HT-29 (cell line): ENCODE measurements at regions not wholly inside any gene's neighbourhood (a gene's known extent, or its start where the extent isn't known, plus 50 kb on each side); places are given as distances from the start of the nearest gene placed in this dataset.
"Not testable (repeated sequence)": the region's sequence is repeated elsewhere in the genome, so short reads cannot be mapped to it uniquely, and the experiment has no call there.

ENCODE experiments used
- DNase-seq: peaks from one replicate; pipeline ENCODE4 v3.0.0-alpha.2; 2015; ENCODE audit warnings: low spot score

GRCh38 chr4:138509346-138509745 is 267.2 kb upstream of the SLC7A11 start:
- no peak for DNase-seq

- no peak for DNase-seq
These were observed 265.4 kb upstream of the SLC7A11 start for GRCh38 chr4:138507522-138507921.

- no peak for DNase-seq
These were observed 259.5 kb upstream of the SLC7A11 start for GRCh38 chr4:138501614-138502013.

GRCh38 chr4:138500869-138501268 is 258.7 kb upstream of the SLC7A11 start:
- DNase-seq, result no peak

- no peak for DNase-seq
These were observed 257.5 kb upstream of the SLC7A11 start for GRCh38 chr4:138499627-138500026.

GRCh38 chr4:138494931-138495330 is 252.8 kb upstream of the SLC7A11 start:
- peak; percentile 75 for DNase-seq

GRCh38 chr4:138494116-138494515 is 252.0 kb upstream of the SLC7A11 start:
- no peak for DNase-seq

GRCh38 chr4:138492176-138492575 is 250.0 kb upstream of the SLC7A11 start:
- no peak for DNase-seq

GRCh38 chr4:138488533-138488932 is 246.4 kb upstream of the SLC7A11 start:
- DNase-seq, result no peak

- DNase-seq, result no peak
These were observed 245.5 kb upstream of the SLC7A11 start for GRCh38 chr4:138487670-138488069.

- no peak for DNase-seq
These were observed 245.1 kb upstream of the SLC7A11 start for GRCh38 chr4:138487230-138487629.

- DNase-seq, result no peak
These were observed 243.3 kb upstream of the SLC7A11 start for GRCh38 chr4:138485498-138485897.

GRCh38 chr4:138475116-138475515 is 233.0 kb upstream of the SLC7A11 start:
- DNase-seq, result no peak

GRCh38 chr4:138473339-138473738 is 231.2 kb upstream of the SLC7A11 start:
- no peak for DNase-seq

- DNase-seq, result no peak
These were observed 218.6 kb upstream of the SLC7A11 start for GRCh38 chr4:138460477-138461414.

- DNase-seq, result no peak
These were observed 216.6 kb upstream of the SLC7A11 start for GRCh38 chr4:138458751-138459150.

- DNase-seq, result not testable (repeated sequence)
These were observed 214.2 kb upstream of the SLC7A11 start for GRCh38 chr4:138456349-138456748.

- no peak for DNase-seq
These were observed 212.9 kb upstream of the SLC7A11 start for GRCh38 chr4:138455097-138455496.

GRCh38 chr4:138452826-138453225 is 210.7 kb upstream of the SLC7A11 start:
- no peak for DNase-seq

- DNase-seq, result no peak
These were observed 209.1 kb upstream of the SLC7A11 start for GRCh38 chr4:138451276-138451663.

- no peak for DNase-seq
These were observed 208.6 kb upstream of the SLC7A11 start for GRCh38 chr4:138450546-138451275.

- peak; percentile 10 for DNase-seq
These were observed 207.8 kb upstream of the SLC7A11 start for GRCh38 chr4:138449938-138450337.

- no peak for DNase-seq
These were observed 206.0 kb upstream of the SLC7A11 start for GRCh38 chr4:138448169-138448568.
